Astrocyte (in vitro differentiated cells and primary cell): ENCODE measurements at regions not wholly inside any gene's neighbourhood (a gene's known extent, or its start where the extent isn't known, plus 50 kb on each side); places are given as distances from the start of the nearest gene placed in this dataset.

Experiments used
- DNase-seq: peaks from one replicate; pipeline ENCODE4 v3.0.0-alpha.2; 2010; ENCODE audit warnings: low read depth
- FAIRE-seq: peaks from 2 replicates; lab custom pipeline; 2011; peaks lifted over from hg19 to GRCh38; lab: Jason Lieb, UNC
- H2AFZ ChIP-seq: 2 replicates; pipeline ENCODE4 v1.6.0; 2012; ENCODE audit warnings: low read depth, low read length, inconsistent platforms
- H3K27ac ChIP-seq: 2 replicates; pipeline ENCODE4 v1.5.1; 2011; ENCODE audit warnings: low read depth, low read length, inconsistent platforms
- H3K27me3 ChIP-seq: 2 replicates; pipeline ENCODE4 v1.6.0; 2011; ENCODE audit warnings: low read length, inconsistent platforms; ENCODE audit not compliant: insufficient read depth
- H3K36me3 ChIP-seq: 2 replicates; pipeline ENCODE4 v1.5.1; 2011; ENCODE audit warnings: low read length, inconsistent platforms; ENCODE audit not compliant: insufficient read depth
- H3K4me1 ChIP-seq: 2 replicates; pipeline ENCODE4 v1.5.1; 2011; ENCODE audit warnings: low read length, inconsistent platforms; ENCODE audit not compliant: insufficient read depth
- H3K4me2 ChIP-seq: 2 replicates; pipeline ENCODE4 v1.6.0; 2012; ENCODE audit warnings: low read length, inconsistent platforms
- H3K4me3 ChIP-seq: 2 replicates; pipeline ENCODE4 v1.5.1; 2011; ENCODE audit warnings: low read depth, mild to moderate bottlenecking, low read length, inconsistent platforms; ENCODE audit not compliant: insufficient read depth
- H3K79me2 ChIP-seq: 2 replicates; pipeline ENCODE4 v1.6.0; 2012; ENCODE audit warnings: mild to moderate bottlenecking, low read length, inconsistent platforms; ENCODE audit not compliant: insufficient read depth
- H3K9ac ChIP-seq: 2 replicates; pipeline ENCODE4 v1.6.0; 2012; ENCODE audit warnings: mild to moderate bottlenecking, low read length, inconsistent platforms
- H3K9me3 ChIP-seq: 2 replicates; pipeline ENCODE4 v1.5.1; 2012; ENCODE audit warnings: low read depth, mild to moderate bottlenecking, low read length, inconsistent platforms; ENCODE audit not compliant: insufficient read depth
- H4K20me1 ChIP-seq: 2 replicates; pipeline ENCODE4 v1.6.0; 2012; ENCODE audit warnings: low read length, inconsistent platforms; ENCODE audit not compliant: insufficient read depth
- H3K27ac Mint-ChIP-seq: one replicate; pipeline ENCODE4 v1.8.0; 2021; ENCODE audit warnings: mild to moderate bottlenecking, mixed read lengths; ENCODE audit not compliant: unreplicated experiment
- H3K27me3 Mint-ChIP-seq: one replicate; pipeline ENCODE4 v1.8.0; 2021; ENCODE audit warnings: low read depth, mixed read lengths; ENCODE audit not compliant: unreplicated experiment
- H3K36me3 Mint-ChIP-seq: one replicate; pipeline ENCODE4 v1.8.0; 2021; ENCODE audit warnings: low read depth, mixed read lengths; ENCODE audit not compliant: unreplicated experiment
- H3K4me1 Mint-ChIP-seq: one replicate; pipeline ENCODE4 v1.8.0; 2021; ENCODE audit warnings: low read depth, mixed read lengths; ENCODE audit not compliant: unreplicated experiment
- H3K4me3 Mint-ChIP-seq: one replicate; pipeline ENCODE4 v1.8.0; 2021; ENCODE audit warnings: mild to moderate bottlenecking, moderate library complexity, mixed read lengths; ENCODE audit not compliant: unreplicated experiment
- H3K9me3 Mint-ChIP-seq: one replicate; pipeline ENCODE4 v1.8.0; 2021; ENCODE audit warnings: mild to moderate bottlenecking, mixed read lengths; ENCODE audit not compliant: unreplicated experiment
- EZH2 ChIP-seq: IDR thresholded peaks from 2 replicates; pipeline ENCODE4 v1.6.1; 2012; ENCODE audit warnings: mild to moderate bottlenecking, low read length, inconsistent platforms; ENCODE audit not compliant: insufficient read depth
- TF ChIP-seq, protein P1 (sequence below): IDR thresholded peaks from 2 replicates; pipeline ENCODE4 v1.5.1; 2011; ENCODE audit warnings: low read depth, mild to moderate bottlenecking, inconsistent platforms, low read length, moderate library complexity; ENCODE audit not compliant: insufficient read depth

- no peak overlapping the region for H2AFZ ChIP-seq
- peaks cover 7% of the 10 kb centered on the region for H3K27me3 ChIP-seq
- TF ChIP-seq, protein P1, sequence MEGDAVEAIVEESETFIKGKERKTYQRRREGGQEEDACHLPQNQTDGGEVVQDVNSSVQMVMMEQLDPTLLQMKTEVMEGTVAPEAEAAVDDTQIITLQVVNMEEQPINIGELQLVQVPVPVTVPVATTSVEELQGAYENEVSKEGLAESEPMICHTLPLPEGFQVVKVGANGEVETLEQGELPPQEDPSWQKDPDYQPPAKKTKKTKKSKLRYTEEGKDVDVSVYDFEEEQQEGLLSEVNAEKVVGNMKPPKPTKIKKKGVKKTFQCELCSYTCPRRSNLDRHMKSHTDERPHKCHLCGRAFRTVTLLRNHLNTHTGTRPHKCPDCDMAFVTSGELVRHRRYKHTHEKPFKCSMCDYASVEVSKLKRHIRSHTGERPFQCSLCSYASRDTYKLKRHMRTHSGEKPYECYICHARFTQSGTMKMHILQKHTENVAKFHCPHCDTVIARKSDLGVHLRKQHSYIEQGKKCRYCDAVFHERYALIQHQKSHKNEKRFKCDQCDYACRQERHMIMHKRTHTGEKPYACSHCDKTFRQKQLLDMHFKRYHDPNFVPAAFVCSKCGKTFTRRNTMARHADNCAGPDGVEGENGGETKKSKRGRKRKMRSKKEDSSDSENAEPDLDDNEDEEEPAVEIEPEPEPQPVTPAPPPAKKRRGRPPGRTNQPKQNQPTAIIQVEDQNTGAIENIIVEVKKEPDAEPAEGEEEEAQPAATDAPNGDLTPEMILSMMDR = no peak
- no peak for TF ChIP-seq EZH2
- H3K36me3 Mint-ChIP-seq = peaks cover 2% of the 10 kb centered on the region
- H3K36me3 ChIP-seq = no peaks in the 10 kb centered on the region
- H3K4me3 Mint-ChIP-seq = no peak overlapping the region
- H3K27ac Mint-ChIP-seq = no peak overlapping the region
- H3K4me1 Mint-ChIP-seq = peaks cover 14% of the 10 kb centered on the region
- H3K4me3 ChIP-seq = no peak overlapping the region
- H3K9me3 ChIP-seq = no peaks in the 10 kb centered on the region
- H3K9ac ChIP-seq = no peak overlapping the region
- H3K27ac ChIP-seq = no peak overlapping the region
- no peaks in the 10 kb centered on the region for H3K79me2 ChIP-seq
- H3K4me1 ChIP-seq = no peaks in the 10 kb centered on the region
- no peaks in the 10 kb centered on the region for H3K9me3 Mint-ChIP-seq
- H4K20me1 ChIP-seq = no peaks in the 10 kb centered on the region
- peak; percentile 55 for DNase-seq
- FAIRE-seq = no peak
- no peak overlapping the region for H3K4me2 ChIP-seq
- peaks cover 50% of the 10 kb centered on the region for H3K27me3 Mint-ChIP-seq
These were observed 104.0 kb upstream of the CCL2 start for GRCh38 chr17:34151102-34151501.

DNA sequence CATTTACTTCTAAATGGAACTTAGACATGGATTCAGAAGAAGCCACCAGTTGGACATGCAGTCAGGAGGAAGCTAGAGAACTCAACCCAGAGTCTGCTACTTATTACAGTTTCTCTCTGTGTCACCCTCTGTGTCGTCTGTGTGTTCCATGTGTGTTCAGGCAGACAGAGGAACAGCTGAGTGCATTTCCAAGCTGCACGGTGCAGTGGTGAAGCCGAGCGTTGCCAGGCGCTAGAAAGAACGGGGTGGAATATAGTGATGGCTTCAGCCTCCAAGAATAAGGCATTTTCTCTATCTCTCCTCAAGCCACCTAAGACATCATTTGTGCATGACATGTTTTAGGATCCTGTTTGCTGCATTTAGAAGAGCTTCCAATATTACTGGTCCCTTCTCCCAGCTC is 101.1 kb upstream of the CCL2 start:
- H3K4me2 ChIP-seq = no peak overlapping the region
- Mint-ChIP-seq H3K4me3 (no peak overlapping the region), H3K27ac (no peak overlapping the region), H3K27me3 (peaks cover 62% of the 10 kb centered on the region), H3K9me3 (peaks cover 3% of the 10 kb centered on the region), H3K4me1 (peaks cover 17% of the 10 kb centered on the region), H3K36me3 (peaks cover 2% of the 10 kb centered on the region)
- no peak overlapping the region for H3K9ac ChIP-seq
- no peaks in the 10 kb centered on the region for H3K36me3 ChIP-seq
- H2AFZ ChIP-seq = no peak overlapping the region
- peaks cover 5% of the 10 kb centered on the region for H3K9me3 ChIP-seq
- no peak for TF ChIP-seq EZH2
- TF ChIP-seq, protein P1 = no peak
- peaks cover 3% of the 10 kb centered on the region for H3K4me1 ChIP-seq
- FAIRE-seq = no peak
- H3K27ac ChIP-seq = no peak overlapping the region
- H3K79me2 ChIP-seq = no peaks in the 10 kb centered on the region
- peaks cover 19% of the 10 kb centered on the region for H3K27me3 ChIP-seq
- no peak overlapping the region for H3K4me3 ChIP-seq
- H4K20me1 ChIP-seq = no peaks in the 10 kb centered on the region
- no peak for DNase-seq

DNA sequence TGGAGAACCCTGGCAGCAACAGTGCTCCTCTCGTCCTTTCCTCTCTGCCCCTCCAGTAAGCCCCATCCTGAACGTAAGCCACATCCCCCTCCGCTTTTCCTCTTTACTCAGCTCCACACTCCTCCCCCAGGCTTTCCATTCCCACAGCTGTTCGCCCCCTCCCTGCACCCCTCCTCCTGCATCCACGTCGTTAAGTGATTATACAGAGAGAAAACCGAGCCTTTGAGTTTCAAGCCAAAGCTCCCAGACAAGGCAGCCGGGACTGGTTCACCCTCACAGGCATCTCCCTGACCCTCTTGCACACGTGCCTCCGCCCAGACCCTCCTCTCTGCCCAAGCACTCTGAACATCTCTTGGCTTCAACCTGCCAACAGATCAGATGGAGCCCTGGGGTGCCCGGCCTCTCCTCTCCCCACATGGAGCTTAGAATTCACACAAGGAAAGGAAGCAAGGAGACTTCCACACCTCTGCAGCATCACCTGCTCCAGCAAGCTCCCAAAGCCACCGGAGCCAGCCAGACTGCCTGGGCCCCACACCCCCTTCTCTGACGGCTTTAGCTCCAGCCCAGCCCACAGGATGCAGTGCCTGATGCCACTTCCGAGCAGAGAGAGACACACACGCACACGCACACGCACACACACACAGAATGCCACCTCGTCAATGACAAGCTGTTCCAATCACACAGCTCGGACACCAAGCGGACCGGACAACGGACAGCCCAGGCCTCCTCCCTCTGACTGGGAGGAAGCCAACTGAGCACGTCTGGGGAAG is 99.9 kb upstream of the CCL2 start:
- H3K9ac ChIP-seq = no peak overlapping the region
- Mint-ChIP-seq H3K36me3 (peaks cover 2% of the 10 kb centered on the region), H3K4me3 (peak overlapping the region; percentile 64), H3K9me3 (peaks cover 3% of the 10 kb centered on the region), H3K27ac (no peak overlapping the region), H3K4me1 (peaks cover 17% of the 10 kb centered on the region), H3K27me3 (peaks cover 71% of the 10 kb centered on the region)
- H3K79me2 ChIP-seq = no peaks in the 10 kb centered on the region
- no peak overlapping the region for H3K27ac ChIP-seq
- H3K27me3 ChIP-seq = peaks cover 23% of the 10 kb centered on the region
- H3K36me3 ChIP-seq = no peaks in the 10 kb centered on the region
- H4K20me1 ChIP-seq = no peaks in the 10 kb centered on the region
- H3K4me3 ChIP-seq = no peak overlapping the region
- no peak overlapping the region for H2AFZ ChIP-seq
- H3K4me1 ChIP-seq = peaks cover 3% of the 10 kb centered on the region
- no peak for FAIRE-seq
- no peak overlapping the region for H3K4me2 ChIP-seq
- peaks cover 5% of the 10 kb centered on the region for H3K9me3 ChIP-seq
- TF ChIP-seq, protein P1 = no peak
- TF ChIP-seq EZH2 = no peak
- no peak for DNase-seq
